K562 (cell line): ENCODE measurements at regions not wholly inside any gene's neighbourhood (a gene's known extent, or its start where the extent isn't known, plus 50 kb on each side); places are given as distances from the start of the nearest gene placed in this dataset.

Experiments used
- ATAC-seq: fragments of 200-7000 bp; cut with Tn5 transposase; 3 replicates; pipeline ENCODE4 v1.9.1; 2020; ENCODE audit warnings: moderate library complexity
- BruUV-seq: library from RNA; stranded (reverse); fragments of 400-500 nt; replicated peaks from 2 replicates; lab custom pipeline; 2021; lab: Mats Ljungman, UMichigan
- CTCF ChIA-PET: fragments of 300-600 bp; formaldehyde crosslinking; extraction: SDS; loops from one replicate; lab custom pipeline; 2021; ENCODE audit warnings: low intra/inter-chr PET ratio; lab: Yijun Ruan, JAX
- POLR2A ChIA-PET: fragments of 300-600, 350-650 bp; sonication (Branson Sonifier 250); formaldehyde crosslinking; extraction: SDS; loops from one replicate; lab custom pipeline; 2021; ENCODE audit warnings: antibody characterized with exemption, inconsistent platforms; lab: Yijun Ruan, JAX
- DNase-seq, 4 experiments: peaks; one replicate each; pipeline versions ENCODE4 v3.0.0 to v3.0.0-alpha.2; 2011 to 2018; ENCODE audit warnings: low spot score in 3 of 4, mixed read lengths in 3 of 4; ENCODE audit errors: extremely low read depth in 1 of 4
- FAIRE-seq: peaks from 2 replicates; lab custom pipeline; 2011; peaks lifted over from hg19 to GRCh38; lab: Jason Lieb, UNC
- H2AFZ ChIP-seq: 2 replicates; pipeline ENCODE4 v1.6.0; 2011; ENCODE audit warnings: low read depth, low read length, control low read depth, inconsistent platforms
- H3K27ac ChIP-seq: fragments of 200-600 bp; 3 replicates; pipeline ENCODE4 v1.8.0; 2011; ENCODE audit warnings: low read depth, mild to moderate bottlenecking, control low read depth, inconsistent platforms, low read length, moderate library complexity, mixed read lengths; ENCODE audit errors: extremely low read depth
- H3K27me3 ChIP-seq, 2 experiments: fragments of 300-600 bp in 1 of 2; 2 replicates in 1 of 2; 3 replicates in 1 of 2; pipeline versions ENCODE4 v1.6.0 to v1.8.0; 2011; ENCODE audit warnings: inconsistent platforms in 2 of 2, low read length in 2 of 2, mild to moderate bottlenecking in 1 of 2, mixed read lengths in 1 of 2, moderate library complexity in 1 of 2; ENCODE audit not compliant: control insufficient read depth in 2 of 2, insufficient read depth in 2 of 2
- H3K36me3 ChIP-seq: fragments of 300-600 bp; 3 replicates; pipeline ENCODE4 v1.8.0; 2011; ENCODE audit warnings: mild to moderate bottlenecking, low read length, inconsistent platforms; ENCODE audit not compliant: control insufficient read depth, insufficient read depth
- H3K4me1 ChIP-seq, 2 experiments: fragments of 200-600 bp in 1 of 2; replicated peaks in 1 of 2; 2 replicates in 1 of 2; 3 replicates in 1 of 2; pipeline versions ENCODE4 v1.5.1 to v1.8.0; 2011; ENCODE audit warnings: inconsistent platforms in 2 of 2, low read length in 2 of 2, mild to moderate bottlenecking in 1 of 2, mixed read lengths in 1 of 2, moderate library complexity in 1 of 2; ENCODE audit not compliant: control insufficient read depth in 2 of 2, insufficient read depth in 2 of 2
- H3K4me2 ChIP-seq: 2 replicates; pipeline ENCODE4 v1.6.1; 2011; ENCODE audit warnings: low read length, control low read depth, inconsistent platforms, mixed read lengths; ENCODE audit not compliant: insufficient read depth
- H3K4me3 ChIP-seq: fragments of 200-600 bp; sonication (generic), shearing (Covaris generic); 2 replicates; pipeline ENCODE4 v1.5.1; 2016; ENCODE audit warnings: control low read depth, inconsistent platforms
- H3K79me2 ChIP-seq: fragments of 200-600 bp; 3 replicates; pipeline ENCODE4 v1.8.0; 2011; ENCODE audit warnings: low read length, inconsistent platforms; ENCODE audit not compliant: control insufficient read depth, insufficient read depth
- H3K9ac ChIP-seq, 2 experiments: 2 replicates each; pipeline versions ENCODE4 v1.6.0 to v1.6.1; 2011; ENCODE audit warnings: low read depth in 2 of 2, low read length in 2 of 2, control low read depth in 1 of 2, inconsistent platforms in 1 of 2, mild to moderate bottlenecking in 1 of 2, mixed read lengths in 1 of 2; ENCODE audit not compliant: insufficient read depth in 1 of 2
- H3K9me1 ChIP-seq: one replicate; pipeline ENCODE4 v1.6.0; 2011; ENCODE audit warnings: inconsistent platforms, mild to moderate bottlenecking, low read length, moderate library complexity; ENCODE audit not compliant: control insufficient read depth, insufficient read depth
- H3K9me3 ChIP-seq: replicated peaks from 2 replicates; pipeline ENCODE4 v1.5.1; 2011; ENCODE audit warnings: low read depth, low read length, inconsistent platforms; ENCODE audit not compliant: control insufficient read depth, insufficient read depth
- H4K20me1 ChIP-seq: replicated peaks from 2 replicates; pipeline ENCODE4 v1.6.1; 2011; ENCODE audit warnings: low read length, inconsistent platforms, mixed read lengths; ENCODE audit not compliant: control insufficient read depth, insufficient read depth
- BDP1 ChIP-seq: IDR thresholded peaks from 3 replicates; pipeline ENCODE4 v1.6.1; 2011; ENCODE audit not compliant: insufficient read length, insufficient read depth
- ILF3 ChIP-seq: fragments of 450-650 bp; IDR thresholded peaks from 2 replicates; pipeline ENCODE4 v1.6.1; 2018; ENCODE audit warnings: antibody characterized with exemption, mild to moderate bottlenecking, moderate library complexity, borderline replicate concordance
- NR4A1 ChIP-seq, 2 experiments: fragments of 250-450 bp in 1 of 2; fragments of 450-650 bp in 1 of 2; sonication (Bioruptor Pico) in 1 of 2; IDR thresholded peaks; 2 replicates each; pipeline versions ENCODE4 v1.4.0 to v1.6.1; 2016 to 2020; ENCODE audit warnings: mild to moderate bottlenecking in 2 of 2, missing compliant biosample characterization in 1 of 2, missing genetic modification characterization in 1 of 2, moderate library complexity in 1 of 2
- OTX1 ChIP-seq: fragments of 450-650 bp; formaldehyde crosslinking; IDR thresholded peaks from 2 replicates; pipeline ENCODE4 v1.4.0; 2022; ENCODE audit warnings: mild to moderate bottlenecking
- SMARCE1 ChIP-seq: fragments of 450-650 bp; IDR thresholded peaks from 2 replicates; pipeline ENCODE4 v1.7.1; 2016; ENCODE audit warnings: mild to moderate bottlenecking
- TAF1 ChIP-seq: IDR thresholded peaks from 2 replicates; pipeline ENCODE4 v1.6.1; 2011; ENCODE audit warnings: mild to moderate bottlenecking, low read length, moderate library complexity; ENCODE audit not compliant: insufficient read depth, control insufficient read depth, severe bottlenecking; ENCODE audit errors: extremely low read depth
- ZNF316 ChIP-seq: fragments of 450-650 bp; IDR thresholded peaks from 2 replicates; pipeline ENCODE4 v1.6.1; 2016
- ZNF707 ChIP-seq: fragments of 250-450 bp; sonication (Bioruptor Pico); conservative IDR thresholded peaks from 2 replicates; pipeline ENCODE4 v1.8.0; 2022; ENCODE audit warnings: inconsistent platforms, mild to moderate bottlenecking, moderate library complexity
- WGBS: fragments of 100-300 bp; shearing (Covaris generic); methylation state at CpG from one replicate; pipeline ENCODE4 v1.1.6; 2016; ENCODE audit warnings: low coverage, mixed read lengths; ENCODE audit not compliant: insufficient coverage; ENCODE audit errors: missing lambda C conversion rate; 5-methylcytosine and 5-hydroxymethylcytosine counted together
- in situ Hi-C: fragments of 300-500 bp; cut with MboI; formaldehyde crosslinking; loops from 4 replicates; pipeline ENCODE4 v1.15.0; 2018; ENCODE audit warnings: inconsistent platforms, mixed read lengths
- intact Hi-C: fragments of 100-400 bp; cut with micrococcal nuclease; formaldehyde crosslinking; loops from 2 replicates; pipeline ENCODE4 v1.14.2; 2022
- TF ChIP-seq, protein P1 (sequence below): fragments of 250-450 bp; sonication (Bioruptor Pico); IDR thresholded peaks from 2 replicates; pipeline ENCODE4 v1.5.1; 2021; ENCODE audit warnings: mild to moderate bottlenecking
- TF ChIP-seq, protein P2 (sequence below): fragments of 150-350 bp; conservative IDR thresholded peaks from 2 replicates; pipeline ENCODE4 v1.6.1; 2014; ENCODE audit warnings: low read length
- TF ChIP-seq, protein P3 (sequence below): fragments of 250-450 bp; sonication (Bioruptor Pico); IDR thresholded peaks from 2 replicates; pipeline ENCODE4 v1.8.0; 2021; ENCODE audit warnings: mild to moderate bottlenecking, moderate library complexity
- TF ChIP-seq, protein P4 (sequence below): fragments of 250-450 bp; sonication (Bioruptor Pico); IDR thresholded peaks from 2 replicates; pipeline ENCODE4 v1.8.0; 2022; ENCODE audit warnings: moderate library complexity, mild to moderate bottlenecking, inconsistent platforms
- TF ChIP-seq, protein P5 (sequence below): fragments of 200-800 bp; sonication (Bioruptor generic); IDR thresholded peaks from 2 replicates; pipeline ENCODE4 v1.6.1; 2017; ENCODE audit warnings: missing genetic modification characterization, missing compliant biosample characterization

DNA sequence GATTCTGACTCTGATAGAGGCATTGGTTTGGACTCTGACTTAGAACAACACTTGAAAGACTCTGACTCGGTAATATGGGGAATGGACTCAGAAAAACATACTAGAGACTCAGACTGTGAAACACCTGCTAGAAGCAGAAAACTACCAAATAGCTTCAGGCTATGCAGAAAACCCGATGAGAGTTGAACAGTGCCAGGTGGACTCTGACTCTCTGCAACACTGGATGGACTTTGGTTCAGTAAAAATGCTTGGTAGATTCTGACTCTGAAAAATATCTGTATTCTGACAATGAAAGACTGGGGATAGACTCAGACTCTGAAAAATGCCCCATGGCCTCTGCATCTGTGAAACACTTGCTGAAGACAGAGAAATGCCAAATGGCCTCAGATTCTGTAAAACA lies 215.1 kb upstream of the HDX start (continued):
- TF ChIP-seq, protein P1, sequence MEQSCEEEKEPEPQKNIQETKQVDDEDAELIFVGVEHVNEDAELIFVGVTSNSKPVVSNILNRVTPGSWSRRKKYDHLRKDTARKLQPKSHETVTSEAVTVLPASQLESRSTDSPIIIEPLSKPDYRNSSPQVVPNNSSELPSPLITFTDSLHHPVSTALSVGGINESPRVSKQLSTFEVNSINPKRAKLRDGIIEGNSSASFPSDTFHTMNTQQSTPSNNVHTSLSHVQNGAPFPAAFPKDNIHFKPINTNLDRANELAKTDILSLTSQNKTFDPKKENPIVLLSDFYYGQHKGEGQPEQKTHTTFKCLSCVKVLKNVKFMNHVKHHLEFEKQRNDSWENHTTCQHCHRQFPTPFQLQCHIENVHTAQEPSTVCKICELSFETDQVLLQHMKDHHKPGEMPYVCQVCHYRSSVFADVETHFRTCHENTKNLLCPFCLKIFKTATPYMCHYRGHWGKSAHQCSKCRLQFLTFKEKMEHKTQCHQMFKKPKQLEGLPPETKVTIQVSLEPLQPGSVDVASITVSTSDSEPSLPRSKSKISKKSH = no peak
- TF ChIP-seq, protein P2, sequence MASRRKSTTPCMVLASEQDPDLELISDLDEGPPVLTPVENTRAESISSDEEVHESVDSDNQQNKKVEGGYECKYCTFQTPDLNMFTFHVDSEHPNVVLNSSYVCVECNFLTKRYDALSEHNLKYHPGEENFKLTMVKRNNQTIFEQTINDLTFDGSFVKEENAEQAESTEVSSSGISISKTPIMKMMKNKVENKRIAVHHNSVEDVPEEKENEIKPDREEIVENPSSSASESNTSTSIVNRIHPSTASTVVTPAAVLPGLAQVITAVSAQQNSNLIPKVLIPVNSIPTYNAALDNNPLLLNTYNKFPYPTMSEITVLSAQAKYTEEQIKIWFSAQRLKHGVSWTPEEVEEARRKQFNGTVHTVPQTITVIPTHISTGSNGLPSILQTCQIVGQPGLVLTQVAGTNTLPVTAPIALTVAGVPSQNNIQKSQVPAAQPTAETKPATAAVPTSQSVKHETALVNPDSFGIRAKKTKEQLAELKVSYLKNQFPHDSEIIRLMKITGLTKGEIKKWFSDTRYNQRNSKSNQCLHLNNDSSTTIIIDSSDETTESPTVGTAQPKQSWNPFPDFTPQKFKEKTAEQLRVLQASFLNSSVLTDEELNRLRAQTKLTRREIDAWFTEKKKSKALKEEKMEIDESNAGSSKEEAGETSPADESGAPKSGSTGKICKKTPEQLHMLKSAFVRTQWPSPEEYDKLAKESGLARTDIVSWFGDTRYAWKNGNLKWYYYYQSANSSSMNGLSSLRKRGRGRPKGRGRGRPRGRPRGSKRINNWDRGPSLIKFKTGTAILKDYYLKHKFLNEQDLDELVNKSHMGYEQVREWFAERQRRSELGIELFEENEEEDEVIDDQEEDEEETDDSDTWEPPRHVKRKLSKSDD = no peak

DNA sequence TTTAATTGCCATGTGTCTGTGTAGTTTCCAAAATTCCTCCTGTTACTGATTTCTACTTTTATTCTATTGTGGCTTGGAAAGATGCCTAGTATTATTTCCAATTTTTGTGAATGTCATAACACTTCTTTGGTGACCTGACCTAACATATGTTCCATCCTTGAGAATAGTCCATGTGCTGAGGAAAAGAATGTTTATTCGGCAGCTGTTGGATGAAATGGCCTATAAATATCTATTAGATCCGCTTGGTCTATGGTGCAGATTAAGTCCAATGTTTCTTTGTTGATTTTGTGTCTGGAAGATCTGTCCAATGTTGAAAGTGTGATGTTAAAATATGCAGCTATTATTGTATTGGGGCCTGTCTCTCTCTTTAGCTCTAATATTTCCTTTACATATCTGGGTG lies 219.2 kb upstream of the HDX start:
- Histone ChIP-seq H3K9ac (no peak overlapping the region), H3K4me1 (no peaks in the 10 kb centered on the region), H3K36me3 (no peaks in the 10 kb centered on the region), H2AFZ (no peak overlapping the region), H3K27ac (no peak overlapping the region), H3K9me1 (no peaks in the 10 kb centered on the region), H3K4me2 (no peak overlapping the region), H3K4me3 (no peak overlapping the region), H3K9me3 (no peaks in the 10 kb centered on the region), H3K79me2 (no peaks in the 10 kb centered on the region), H3K27me3 (no peaks in the 10 kb centered on the region), H4K20me1 (no peaks in the 10 kb centered on the region)
- 0% methylated on average over 2 of the region's 2 CpGs for WGBS
- ChIA-PET CTCF (no interaction called here), POLR2A (no interaction called here)
- intact Hi-C loops = no loop called here
- in situ Hi-C loops = no loop called here
- BruUV-seq = no TSS peak
- DNase-seq (no peak), ATAC-seq (no peak), FAIRE-seq (no peak)
- TF ChIP-seq, protein P3, sequence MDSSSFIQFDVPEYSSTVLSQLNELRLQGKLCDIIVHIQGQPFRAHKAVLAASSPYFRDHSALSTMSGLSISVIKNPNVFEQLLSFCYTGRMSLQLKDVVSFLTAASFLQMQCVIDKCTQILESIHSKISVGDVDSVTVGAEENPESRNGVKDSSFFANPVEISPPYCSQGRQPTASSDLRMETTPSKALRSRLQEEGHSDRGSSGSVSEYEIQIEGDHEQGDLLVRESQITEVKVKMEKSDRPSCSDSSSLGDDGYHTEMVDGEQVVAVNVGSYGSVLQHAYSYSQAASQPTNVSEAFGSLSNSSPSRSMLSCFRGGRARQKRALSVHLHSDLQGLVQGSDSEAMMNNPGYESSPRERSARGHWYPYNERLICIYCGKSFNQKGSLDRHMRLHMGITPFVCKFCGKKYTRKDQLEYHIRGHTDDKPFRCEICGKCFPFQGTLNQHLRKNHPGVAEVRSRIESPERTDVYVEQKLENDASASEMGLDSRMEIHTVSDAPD (CRISPR knock-in tag) = no peak
- TF ChIP-seq ZNF316 = no peak
- TF ChIP-seq ZNF707 = no peak
- TF ChIP-seq SMARCE1 = no peak
- TF ChIP-seq, protein P4, sequence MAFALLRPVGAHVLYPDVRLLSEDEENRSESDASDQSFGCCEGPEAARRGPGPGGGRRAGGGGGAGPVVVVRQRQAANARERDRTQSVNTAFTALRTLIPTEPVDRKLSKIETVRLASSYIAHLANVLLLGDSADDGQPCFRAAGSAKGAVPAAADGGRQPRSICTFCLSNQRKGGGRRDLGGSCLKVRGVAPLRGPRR (CRISPR knock-in tag) = no peak
- TF ChIP-seq BDP1 = no peak
- TF ChIP-seq TAF1 = no peak
- TF ChIP-seq OTX1 = no peak
- TF ChIP-seq, protein P5, sequence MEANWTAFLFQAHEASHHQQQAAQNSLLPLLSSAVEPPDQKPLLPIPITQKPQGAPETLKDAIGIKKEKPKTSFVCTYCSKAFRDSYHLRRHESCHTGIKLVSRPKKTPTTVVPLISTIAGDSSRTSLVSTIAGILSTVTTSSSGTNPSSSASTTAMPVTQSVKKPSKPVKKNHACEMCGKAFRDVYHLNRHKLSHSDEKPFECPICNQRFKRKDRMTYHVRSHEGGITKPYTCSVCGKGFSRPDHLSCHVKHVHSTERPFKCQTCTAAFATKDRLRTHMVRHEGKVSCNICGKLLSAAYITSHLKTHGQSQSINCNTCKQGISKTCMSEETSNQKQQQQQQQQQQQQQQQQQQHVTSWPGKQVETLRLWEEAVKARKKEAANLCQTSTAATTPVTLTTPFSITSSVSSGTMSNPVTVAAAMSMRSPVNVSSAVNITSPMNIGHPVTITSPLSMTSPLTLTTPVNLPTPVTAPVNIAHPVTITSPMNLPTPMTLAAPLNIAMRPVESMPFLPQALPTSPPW (CRISPR knock-in tag) = no peak
- TF ChIP-seq NR4A1 (CRISPR knock-in tag; IDR thresholded peaks at IDR 0.05) = no peak
- TF ChIP-seq NR4A1 (tag; IDR thresholded peaks at IDR 0.05) = no peak
- no peak for TF ChIP-seq ILF3
